Activated CD4-positive, CD25-positive, alpha-beta regulatory T cell treated with anti-CD3 and anti-CD28 coated beads, Interleukin-2, amount 50 U/mL, for 24 hours (primary cell): ENCODE measurements at regions not wholly inside any gene's neighbourhood (a gene's known extent, or its start where the extent isn't known, plus 50 kb on each side); places are given as distances from the start of the nearest gene placed in this dataset.
A peak's percentile ranks its signal among the peaks of the same experiment; 100 is the strongest.

Experiments
- ATAC-seq, 2 donors: fragments of 150-1000 bp; cut with Tn5 transposase; one replicate each; pipeline ENCODE4 v1.10.0; 2021; ENCODE audit warnings: mild to moderate bottlenecking in 1 of 2, moderate library complexity in 1 of 2

DNA sequence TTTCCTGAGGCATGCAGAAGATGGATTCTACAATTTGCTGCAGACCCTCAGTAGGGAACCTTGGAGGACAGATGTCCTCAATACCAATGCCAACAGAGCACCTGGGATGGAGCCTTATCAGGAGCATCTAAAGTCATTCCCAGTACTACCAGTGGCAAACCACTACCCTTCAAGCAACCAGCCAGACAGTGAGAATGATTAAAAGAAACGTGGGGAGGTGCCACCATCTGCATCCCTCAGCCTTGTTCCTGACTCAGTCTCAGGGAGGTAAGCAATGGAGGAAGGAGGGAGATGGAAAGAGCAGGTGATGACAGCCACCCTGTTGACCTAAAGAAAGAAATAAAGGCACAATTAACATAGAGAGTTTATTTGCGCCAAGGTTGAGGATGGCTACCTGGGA lies 175.2 kb upstream of the GRIN2B start:
- ATAC-seq = no peak

DNA sequence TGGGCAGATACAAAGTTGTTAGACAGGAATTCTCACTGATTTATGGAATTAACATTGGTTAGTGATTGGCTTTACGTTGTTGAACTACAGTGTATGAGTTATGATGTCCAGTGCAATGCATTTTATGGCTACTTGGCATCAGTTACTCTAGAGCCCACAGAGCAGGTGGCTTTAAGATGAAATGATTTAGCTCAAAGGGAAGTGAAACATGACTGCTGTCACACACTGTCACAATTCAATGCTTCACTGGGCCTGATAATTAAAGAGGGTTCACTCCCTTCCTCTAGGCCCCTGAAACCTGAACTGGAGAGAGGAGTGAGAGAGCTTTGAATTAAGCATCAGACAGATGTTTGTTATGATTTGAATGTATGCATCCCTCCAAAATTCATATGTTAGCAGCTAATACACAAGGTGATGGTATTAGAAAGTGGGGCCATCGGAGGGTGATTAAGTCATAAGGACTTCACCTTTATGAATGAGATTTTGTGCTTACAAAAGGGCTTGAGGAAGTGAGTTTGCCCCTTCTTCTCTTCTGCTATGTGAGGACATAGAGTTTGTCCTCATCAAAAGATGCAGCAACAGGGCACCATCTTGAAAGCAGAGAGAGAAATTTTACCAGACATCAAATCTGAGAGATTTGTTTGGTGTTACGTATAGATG lies 175.8 kb upstream of the GRIN2B start:
- ATAC-seq = peak; percentile 32 to 48

- ATAC-seq = no peak
These were observed 182.9 kb upstream of the GRIN2B start for GRCh38 chr12:14164266-14164665.

DNA sequence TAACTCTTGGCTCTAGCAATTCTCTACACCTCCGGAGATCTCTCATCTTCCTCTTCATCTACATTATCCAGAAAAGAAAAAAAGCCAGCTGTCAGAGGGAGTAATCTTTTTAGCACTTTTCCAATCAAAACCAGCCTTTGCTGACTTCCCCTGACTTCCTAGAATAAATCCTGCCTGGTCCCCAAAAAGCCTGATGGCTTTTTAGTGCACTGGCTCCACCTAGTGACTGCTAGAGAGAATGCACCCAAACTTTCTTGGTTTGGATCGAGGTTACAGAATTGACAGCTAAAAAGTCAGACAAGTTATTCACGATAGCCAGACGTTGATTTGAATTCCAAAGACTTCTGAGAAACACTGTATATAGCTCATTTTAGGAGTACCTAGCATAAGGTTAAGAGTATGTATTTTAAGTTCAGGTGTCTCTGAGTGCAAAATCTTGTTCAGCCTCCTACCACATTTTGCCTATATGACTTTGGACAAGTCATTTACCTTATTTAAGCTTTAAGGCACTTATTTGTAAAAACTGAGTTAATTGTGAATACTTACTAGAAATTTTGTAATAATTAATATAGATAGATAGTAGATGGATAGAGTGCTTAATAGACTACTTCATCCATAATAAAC lies 185.7 kb upstream of the GRIN2B start:
- peak in 1 of 2 donors; percentile 35 for ATAC-seq

GRCh38 chr12:14169281-14169680 lies 187.9 kb upstream of the GRIN2B start:
- ATAC-seq = no peak

- ATAC-seq = no peak
These were observed 189.7 kb upstream of the GRIN2B start for GRCh38 chr12:14171106-14171505.

GRCh38 chr12:14175206-14175605 lies 190.3 kb upstream of the ATF7IP start:
- no peak for ATAC-seq

DNA sequence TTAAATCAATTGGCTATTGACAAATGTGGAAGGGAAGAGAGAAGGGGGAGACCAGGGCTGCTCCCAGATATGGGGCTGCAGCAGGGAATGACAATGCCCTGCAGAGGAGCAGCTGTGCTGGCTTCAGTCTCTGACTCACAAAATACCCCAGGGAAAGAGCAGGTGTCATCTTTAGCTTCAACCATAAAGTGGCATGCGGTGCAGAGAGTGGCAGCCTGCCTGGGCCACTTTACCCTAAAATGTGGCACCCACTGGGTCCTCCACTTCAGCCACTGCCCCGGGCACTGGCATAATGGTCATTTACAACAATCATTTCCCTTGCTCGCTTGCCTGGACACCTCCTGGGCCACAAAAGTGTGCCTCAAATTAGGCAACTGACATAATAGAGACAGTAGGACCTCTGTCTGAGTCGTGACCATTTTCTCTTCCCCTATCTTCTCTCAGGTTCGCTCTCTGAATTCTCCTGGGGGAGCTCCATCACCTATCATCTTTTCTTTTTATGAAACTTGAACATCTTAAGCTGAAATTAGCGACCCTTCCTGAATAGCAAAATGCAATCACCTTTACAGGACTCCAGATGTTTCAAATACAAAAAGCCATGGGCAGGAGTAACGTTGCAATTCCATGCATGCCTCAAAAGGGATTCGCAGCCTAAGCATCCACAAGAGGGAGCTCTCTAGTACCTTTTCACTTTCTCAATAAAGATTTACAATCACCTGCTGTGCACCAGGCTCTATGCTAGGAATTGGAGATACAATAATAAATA lies 179.9 kb upstream of the ATF7IP start:
- peak in 1 of 2 donors; percentile 36 for ATAC-seq

DNA sequence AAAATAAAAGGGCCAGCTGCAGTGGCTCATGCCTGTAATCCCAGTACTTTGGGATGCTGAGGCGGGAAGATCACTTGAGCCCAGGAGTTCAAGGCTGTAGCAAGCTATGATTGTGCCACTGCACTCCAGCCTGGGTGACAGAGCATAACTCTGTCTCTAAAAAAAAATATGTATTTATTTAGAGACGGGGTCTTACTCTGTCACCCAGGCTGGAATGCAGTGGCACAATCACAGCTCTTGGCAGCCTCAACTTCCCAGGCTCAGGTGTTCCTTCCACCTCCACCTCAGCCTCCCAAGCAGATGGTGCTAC lies 179.3 kb upstream of the ATF7IP start:
- no peak for ATAC-seq

- no peak for ATAC-seq
These were observed 178.5 kb upstream of the ATF7IP start for GRCh38 chr12:14187002-14187401.

DNA sequence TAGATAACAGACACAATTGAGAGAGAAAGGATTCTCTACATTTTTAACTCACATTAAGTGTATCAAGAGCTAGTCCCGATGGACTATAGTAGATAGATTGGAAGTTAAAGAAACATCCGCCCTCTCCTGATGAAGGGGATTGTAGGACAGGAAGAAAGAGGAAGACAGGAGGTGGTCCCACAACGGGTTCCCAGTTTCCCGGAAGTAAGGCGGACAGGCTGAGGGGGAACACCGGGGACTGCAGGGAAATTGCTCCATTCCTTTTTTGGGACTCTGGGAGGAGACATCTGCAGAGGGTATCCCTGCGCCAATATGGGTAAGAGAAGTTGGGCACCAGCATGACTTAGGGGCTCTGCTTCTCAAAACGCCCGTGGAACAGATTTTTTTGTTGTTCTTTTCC lies 177.5 kb upstream of the ATF7IP start:
- ATAC-seq = no peak

DNA sequence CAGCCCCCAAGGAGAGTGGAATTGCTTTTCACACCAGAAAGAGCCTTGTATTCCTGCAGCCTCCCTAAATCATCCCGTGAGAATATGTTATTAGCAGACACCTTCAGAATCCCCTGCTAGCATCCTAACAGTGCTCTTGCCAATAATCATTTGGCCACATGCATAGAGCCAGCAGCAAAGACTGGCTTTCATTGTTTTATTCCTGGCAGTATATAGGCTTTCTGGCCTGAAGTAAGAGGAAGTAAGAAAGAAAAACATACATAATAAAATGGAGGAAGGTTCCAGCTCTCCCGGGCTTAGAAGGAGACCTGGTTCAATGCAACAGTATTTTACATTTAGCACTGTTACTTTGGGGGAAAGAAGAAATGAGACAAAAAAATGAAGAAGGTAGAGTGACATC lies 176.7 kb upstream of the ATF7IP start:
- ATAC-seq = no peak

GRCh38 chr12:14190694-14191093 lies 174.8 kb upstream of the ATF7IP start:
- ATAC-seq = no peak

DNA sequence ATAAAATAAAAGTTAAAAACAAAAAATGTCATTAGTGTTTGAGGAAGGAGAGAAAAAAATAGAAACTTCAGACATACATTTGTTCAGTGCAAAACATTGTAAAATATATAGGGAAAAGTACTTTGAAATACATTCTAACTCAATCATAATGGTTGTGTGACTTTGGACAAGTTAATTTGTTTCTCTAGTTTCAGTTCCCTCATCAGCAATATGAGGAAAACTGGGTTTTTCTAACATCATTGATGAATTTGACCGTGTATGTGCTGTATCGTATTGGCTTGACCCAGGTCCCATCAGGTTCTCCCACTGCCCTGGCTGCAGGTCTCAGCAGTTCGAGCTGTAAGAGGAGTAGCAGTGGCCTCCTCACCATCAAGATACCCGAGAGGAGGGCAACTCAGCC lies 173.9 kb upstream of the ATF7IP start:
- ATAC-seq = no peak

DNA sequence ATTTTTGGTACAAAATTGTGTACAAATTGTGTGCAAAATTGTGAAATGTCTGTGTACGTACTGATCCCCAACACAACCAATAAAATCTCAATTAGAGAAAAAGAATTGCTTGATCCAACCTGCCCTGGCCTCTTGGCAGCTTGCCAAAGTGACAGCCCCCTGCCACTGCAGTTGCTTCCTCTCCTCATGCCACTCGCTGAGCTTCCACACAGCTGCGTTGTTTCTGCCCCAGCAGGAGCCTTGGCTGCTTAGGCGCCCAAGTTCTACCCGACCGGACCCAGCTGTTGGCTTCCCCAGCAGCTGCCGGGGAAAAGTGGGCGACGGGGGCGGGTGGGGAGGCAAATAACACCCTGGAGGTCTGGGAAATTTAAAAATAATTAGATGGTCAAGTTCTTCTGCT lies 171.8 kb upstream of the ATF7IP start:
- ATAC-seq = no peak

DNA sequence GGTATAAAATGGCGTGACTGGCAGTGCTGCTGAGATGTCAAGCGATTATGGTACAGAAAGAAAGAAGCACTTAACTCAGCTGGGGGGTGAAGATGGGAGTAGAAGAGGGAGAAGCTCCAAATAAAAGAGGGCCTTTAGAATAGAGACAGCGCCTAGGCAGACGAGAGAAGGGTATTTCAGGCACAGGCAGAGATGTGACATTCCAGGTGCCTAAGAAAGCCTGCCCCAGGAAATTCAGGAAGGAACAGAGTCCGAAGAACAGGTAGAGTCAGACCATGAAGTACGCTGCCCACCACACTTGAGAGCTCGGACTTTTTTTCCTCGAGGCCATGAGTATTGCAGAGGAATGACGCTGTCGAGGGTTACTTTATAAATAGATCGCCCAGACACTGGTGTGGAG lies 170.9 kb upstream of the ATF7IP start:
- ATAC-seq = no peak

DNA sequence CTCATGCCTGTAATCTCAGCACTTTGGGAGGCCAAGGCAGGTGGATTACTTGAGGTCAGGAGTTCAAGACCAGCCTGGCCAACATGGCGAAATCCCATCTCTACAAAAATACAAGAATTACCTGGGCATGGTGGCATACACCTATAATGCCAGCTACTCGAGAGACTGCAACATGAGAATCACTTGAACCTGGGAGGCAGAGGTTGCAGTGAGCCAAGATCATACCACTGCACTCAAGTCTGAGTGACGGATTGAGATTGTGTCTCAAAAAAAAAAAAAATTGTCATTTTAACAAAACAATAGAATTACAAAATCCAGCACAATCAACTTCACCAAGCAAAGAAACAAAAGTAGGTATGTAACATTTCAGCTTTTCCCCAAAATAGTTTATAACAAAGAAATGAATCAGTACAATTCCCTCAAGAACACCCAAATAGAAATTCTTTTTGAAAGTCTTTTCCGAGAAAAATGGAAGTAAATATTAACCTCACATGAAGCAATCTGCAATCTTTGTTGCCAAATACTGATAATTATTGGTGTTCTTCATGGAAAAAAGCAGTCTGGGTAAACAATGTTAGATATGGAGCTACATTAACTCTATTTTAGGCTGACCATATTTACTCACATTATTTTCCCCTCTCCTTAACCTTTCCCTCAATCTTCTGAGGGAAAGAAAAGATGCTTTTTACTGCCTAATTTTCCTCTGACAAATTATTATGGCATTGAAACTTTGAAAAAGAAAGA lies 165.9 kb upstream of the ATF7IP start:
- ATAC-seq = no peak

GRCh38 chr12:14200598-14200997 lies 164.9 kb upstream of the ATF7IP start:
- no peak for ATAC-seq

DNA sequence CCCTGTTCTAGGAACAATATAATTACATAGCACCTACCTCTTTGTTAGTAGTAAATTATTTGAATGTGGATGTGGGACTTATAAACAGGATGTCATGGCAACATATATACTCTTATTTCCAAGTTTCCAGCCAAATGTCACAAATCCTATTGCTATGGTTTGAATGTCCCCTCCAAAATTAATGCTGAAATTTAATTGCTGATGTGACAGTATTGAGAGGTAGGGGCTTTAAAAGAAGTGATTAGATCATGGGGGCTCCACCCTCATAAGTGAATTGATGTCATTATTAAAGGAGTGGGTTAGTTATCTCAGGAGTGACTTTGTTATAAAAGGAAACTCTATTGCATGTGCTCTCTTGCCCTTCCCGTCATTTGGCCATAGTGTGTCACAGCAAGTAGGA lies 164.2 kb upstream of the ATF7IP start:
- no peak for ATAC-seq

GRCh38 chr12:14207905-14208551 lies 157.5 kb upstream of the ATF7IP start:
- no peak for ATAC-seq

GRCh38 chr12:14211947-14212387 lies 153.5 kb upstream of the ATF7IP start:
- ATAC-seq = no peak

DNA sequence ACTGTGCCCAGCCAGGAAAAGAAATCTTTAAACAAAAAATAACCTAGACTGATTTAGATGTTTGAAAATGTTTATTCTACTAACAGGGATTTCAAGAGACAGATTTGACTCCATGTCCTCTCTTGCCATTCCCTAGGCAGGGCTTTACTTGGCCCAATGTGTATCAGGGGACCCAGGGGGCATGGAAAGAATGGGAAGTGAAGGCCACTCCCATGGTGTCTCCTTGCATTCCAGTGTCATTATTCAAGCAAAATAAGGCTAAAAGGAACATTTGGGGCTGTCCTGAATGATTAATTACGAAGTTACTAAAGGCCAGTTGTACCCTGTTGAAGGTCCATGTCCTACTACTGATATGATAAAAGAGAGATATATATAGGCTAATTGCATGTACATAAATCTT lies 151.9 kb upstream of the ATF7IP start:
- ATAC-seq = no peak

DNA sequence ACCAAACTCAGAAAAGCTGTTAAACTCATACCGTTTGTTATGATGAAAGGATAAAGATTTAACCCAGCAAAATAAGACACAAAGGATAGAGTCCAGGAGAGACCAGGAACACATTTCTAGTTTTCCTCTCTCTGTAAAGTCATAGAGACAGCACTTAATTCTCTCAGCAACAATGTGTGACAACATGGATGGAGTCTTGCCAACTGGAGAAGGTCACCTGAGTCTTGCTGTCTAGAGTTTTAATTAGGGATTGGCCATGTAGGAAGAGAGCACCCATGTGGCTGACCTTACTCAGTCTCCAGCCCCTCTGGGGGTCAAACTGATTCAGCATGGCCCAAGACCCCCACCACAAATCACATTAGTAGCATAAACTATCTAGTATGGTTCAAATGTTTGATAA lies 151.0 kb upstream of the ATF7IP start:
- ATAC-seq = no peak
